GM10248 (cell line): ENCODE measurements at regions not wholly inside any gene's neighbourhood (a gene's known extent, or its start where the extent isn't known, plus 50 kb on each side); places are given as distances from the start of the nearest gene placed in this dataset.

Source experiments
- CTCF ChIA-PET: fragments of 300-600 bp; sonication (Branson Sonifier 250); formaldehyde crosslinking; extraction: SDS; loops from one replicate; lab custom pipeline; 2021; ENCODE audit warnings: antibody characterized with exemption; lab: Yijun Ruan, JAX
- POLR2A ChIA-PET: fragments of 350-650 bp; sonication (Branson Sonifier 250); formaldehyde crosslinking; extraction: SDS; loops from one replicate; lab custom pipeline; 2020; ENCODE audit warnings: antibody characterized with exemption; lab: Yijun Ruan, JAX
- DNase-seq: peaks from one replicate; pipeline ENCODE4 v3.0.0; 2012; ENCODE audit errors: extremely low spot score
- CTCF ChIP-seq: IDR thresholded peaks from 2 replicates; pipeline ENCODE4 v1.5.1; 2012; ENCODE audit warnings: mild to moderate bottlenecking, low read depth; ENCODE audit errors: extremely low read depth, missing control alignments, control extremely low read depth

- ChIA-PET CTCF (no interaction called here), POLR2A (no interaction called here)
- no peak for DNase-seq
- TF ChIP-seq CTCF = no peak
Observed at GRCh38 chr18:64992654-64993053, 758.2 kb upstream of the CDH7 start.

DNA sequence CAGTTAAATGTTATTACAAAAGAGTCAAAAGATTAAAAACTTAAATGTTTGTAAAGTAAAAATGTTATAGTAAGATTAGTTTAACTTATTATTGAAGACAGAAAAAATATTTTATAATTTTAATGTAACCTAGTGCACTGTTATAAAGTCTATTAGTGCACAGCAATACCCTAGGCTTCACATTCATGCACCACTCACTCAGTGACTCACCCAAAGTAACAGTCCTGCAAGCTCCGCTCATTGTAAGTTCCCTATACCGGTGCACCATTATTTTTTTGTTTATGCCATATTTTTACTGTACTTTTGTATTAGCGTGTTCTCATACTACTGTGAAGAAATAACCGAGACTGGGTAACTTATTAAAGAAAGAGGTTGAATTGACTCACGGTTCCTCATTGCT lies 759.7 kb upstream of the CDH7 start:
- DNase-seq = no peak
- CTCF ChIA-PET = interaction anchor here (0.9 to 1.6 kb wide), 2 partner anchors 16 to 958 kb away, joined by 3 to 4 read pairs; no protein-coding TSS in a partner anchor
- POLR2A ChIA-PET = no interaction called here
- TF ChIP-seq CTCF = no peak

- ChIA-PET CTCF (interaction anchor here (0.6 to 1.0 kb wide), 2 partner anchors 10 to 12 kb away, joined by 3 read pairs; no protein-coding TSS in a partner anchor), POLR2A (no interaction called here)
- no peak for TF ChIP-seq CTCF
- no peak for DNase-seq
Observed at GRCh38 chr18:64986906-64987495, 763.8 kb upstream of the CDH7 start.

DNA sequence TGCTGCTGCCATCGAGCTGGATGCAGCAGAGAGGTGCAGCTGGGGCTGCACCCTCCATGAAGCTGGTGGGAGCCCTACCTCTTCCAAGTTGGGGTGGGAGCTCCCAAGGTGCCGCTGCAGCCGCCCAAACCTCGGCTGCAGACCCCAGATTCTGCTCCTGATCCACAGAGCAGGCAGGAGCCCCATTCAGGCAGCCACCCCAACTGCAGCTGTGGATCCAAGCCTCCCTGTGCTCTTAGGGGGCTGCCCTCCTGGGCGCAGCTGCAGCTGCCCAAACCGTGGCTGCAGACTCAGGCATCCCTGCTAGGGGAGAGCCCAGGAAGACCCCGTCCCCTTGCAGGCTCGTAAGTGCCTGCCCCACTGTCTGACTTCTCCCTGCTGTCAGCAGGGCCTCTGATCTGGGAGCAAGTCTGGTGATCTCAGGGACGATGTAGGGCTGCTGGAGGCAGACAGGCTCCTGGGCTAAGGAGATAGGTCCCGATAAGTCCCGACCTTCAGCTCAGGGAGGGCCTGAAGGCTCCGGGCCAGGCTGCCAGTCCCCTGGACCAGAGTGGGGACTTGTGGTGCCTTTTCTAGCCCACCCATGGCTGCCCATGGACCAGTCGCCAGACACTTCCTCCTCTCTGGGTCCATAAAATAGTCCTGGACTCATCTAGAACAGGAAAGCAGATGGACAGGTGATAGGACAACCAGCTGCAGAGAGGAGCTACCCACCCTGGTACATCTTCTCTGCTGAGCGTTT lies 767.1 kb upstream of the CDH7 start:
- TF ChIP-seq CTCF = no peak
- DNase-seq = no peak
- CTCF ChIA-PET = interaction anchor here (2.2 kb wide), 1 partner anchor 9 kb away, joined by 9 read pairs; no protein-coding TSS in a partner anchor
- POLR2A ChIA-PET = no interaction called here

GRCh38 chr18:64982414-64983055 lies 768.3 kb upstream of the CDH7 start:
- DNase-seq = no peak
- TF ChIP-seq CTCF = no peak
- CTCF ChIA-PET = interaction anchor here (2.2 kb wide), 1 partner anchor 8 kb away, joined by 9 read pairs; no protein-coding TSS in a partner anchor
- POLR2A ChIA-PET = no interaction called here

GRCh38 chr18:64981915-64982314 lies 768.9 kb upstream of the CDH7 start:
- ChIA-PET CTCF (no interaction called here), POLR2A (no interaction called here)
- no peak for TF ChIP-seq CTCF
- DNase-seq = no peak
